ENCODE measurements at regions not wholly inside any gene's neighbourhood (a gene's known extent, or its start where the extent isn't known, plus 50 kb on each side); places are given as distances from the start of the nearest gene placed in this dataset.

DNA sequence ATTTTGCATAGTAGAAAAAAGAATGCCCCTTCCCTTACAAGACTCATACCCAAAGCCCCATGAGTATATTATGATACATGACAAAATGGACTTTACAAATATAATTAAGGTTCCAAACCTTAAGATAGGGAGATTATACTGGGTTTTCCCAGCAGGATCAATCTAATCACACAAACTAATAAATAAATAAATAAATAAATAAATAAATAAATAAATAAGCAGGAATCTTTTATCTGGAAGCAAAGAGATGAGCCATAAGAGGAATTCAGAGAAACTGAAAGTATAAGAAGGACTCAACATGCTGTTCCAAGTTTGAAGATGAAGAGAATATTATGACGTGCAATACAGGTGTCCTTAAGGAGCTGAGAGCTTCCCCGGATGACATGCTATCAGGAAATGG lies 1174.5 kb downstream of the DTWD2 start:
- FAIRE-seq (no peak), DNase-seq (ENCODE audit: low read depth, low spot score) (no peak)
- Histone ChIP-seq H3K79me2 (ENCODE audit: control insufficient read depth, insufficient read depth, low read length) (no peaks in the 10 kb centered on the region), H3K4me2 (ENCODE audit: insufficient read depth, low read length) (no peak overlapping the region), H3K9me3 (replicated peaks; ENCODE audit: control insufficient read depth, insufficient read depth, low read length) (peaks cover 3% of the 10 kb centered on the region), H2AFZ (ENCODE audit: low read depth, low read length) (no peak overlapping the region), H3K4me1 (ENCODE audit: control insufficient read depth, extremely low read depth, insufficient read depth, low read length) (no peaks in the 10 kb centered on the region), H3K27ac (ENCODE audit: insufficient read depth, low read depth, low read length) (no peak overlapping the region), H3K27me3 (ENCODE audit: control insufficient read depth in 2 of 2, insufficient read depth in 2 of 2, low read length in 2 of 2) (no peaks in the 10 kb centered on the region), H3K9me1 (replicated peaks; ENCODE audit: control insufficient read depth, extremely low read depth, insufficient read depth, low read length) (no peaks in the 10 kb centered on the region), H3K36me3 (ENCODE audit: control insufficient read depth in 2 of 2, extremely low read depth in 1 of 2, insufficient read depth in 2 of 2, low read length in 2 of 2) (no peaks in the 10 kb centered on the region), H3K4me3 (replicated peaks in 1 of 3; ENCODE audit: insufficient read depth in 1 of 3, low read depth in 1 of 3, low read length in 3 of 3) (no peak overlapping the region), H4K20me1 (replicated peaks; ENCODE audit: control insufficient read depth, extremely low read depth, insufficient read depth, low read length) (no peaks in the 10 kb centered on the region), H3K9ac (replicated peaks; ENCODE audit: extremely low read depth, insufficient read depth, low read length) (no peak overlapping the region)
- BruUV-seq (replicated peaks): no TSS peak
- POLR2A ChIA-PET: no interaction called here
- intact Hi-C loops (cut with micrococcal nuclease) (no loop called here), dilution Hi-C loops (cut with MboI; ENCODE audit: extremely low pct_ligation_motif_present, low sequenced_read_pairs) (no loop called here)
- TF ChIP-seq, protein P1, sequence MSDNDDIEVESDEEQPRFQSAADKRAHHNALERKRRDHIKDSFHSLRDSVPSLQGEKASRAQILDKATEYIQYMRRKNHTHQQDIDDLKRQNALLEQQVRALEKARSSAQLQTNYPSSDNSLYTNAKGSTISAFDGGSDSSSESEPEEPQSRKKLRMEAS (IDR thresholded peaks at IDR 0.05; ENCODE audit: insufficient read depth, insufficient read length): no peak
- TF ChIP-seq MYC (IDR thresholded peaks at IDR 0.05; ENCODE audit: low read depth, low read length): no peak
- no peak for TF ChIP-seq GATA2 (IDR thresholded peaks at IDR 0.05; ENCODE audit: insufficient read depth, insufficient read length, low read depth, low read length)
- TF ChIP-seq POLR2AphosphoS5 (IDR thresholded peaks at IDR 0.05; ENCODE audit: insufficient read depth, low read depth, low read length): no peak
- TF ChIP-seq FOS (IDR thresholded peaks at IDR 0.05; ENCODE audit: borderline replicate concordance, insufficient read depth, low read length): no peak
- TF ChIP-seq POLR2A (IDR thresholded peaks at IDR 0.05; ENCODE audit: low read depth, low read length): no peak
- no peak for TF ChIP-seq JUN (IDR thresholded peaks at IDR 0.05; ENCODE audit: borderline replicate concordance, insufficient read depth, insufficient read length, low read depth)
- no peak for TF ChIP-seq EZH2 (IDR thresholded peaks at IDR 0.05; ENCODE audit: borderline replicate concordance, low read depth, low read length, severe bottlenecking)
- TF ChIP-seq, protein P2, sequence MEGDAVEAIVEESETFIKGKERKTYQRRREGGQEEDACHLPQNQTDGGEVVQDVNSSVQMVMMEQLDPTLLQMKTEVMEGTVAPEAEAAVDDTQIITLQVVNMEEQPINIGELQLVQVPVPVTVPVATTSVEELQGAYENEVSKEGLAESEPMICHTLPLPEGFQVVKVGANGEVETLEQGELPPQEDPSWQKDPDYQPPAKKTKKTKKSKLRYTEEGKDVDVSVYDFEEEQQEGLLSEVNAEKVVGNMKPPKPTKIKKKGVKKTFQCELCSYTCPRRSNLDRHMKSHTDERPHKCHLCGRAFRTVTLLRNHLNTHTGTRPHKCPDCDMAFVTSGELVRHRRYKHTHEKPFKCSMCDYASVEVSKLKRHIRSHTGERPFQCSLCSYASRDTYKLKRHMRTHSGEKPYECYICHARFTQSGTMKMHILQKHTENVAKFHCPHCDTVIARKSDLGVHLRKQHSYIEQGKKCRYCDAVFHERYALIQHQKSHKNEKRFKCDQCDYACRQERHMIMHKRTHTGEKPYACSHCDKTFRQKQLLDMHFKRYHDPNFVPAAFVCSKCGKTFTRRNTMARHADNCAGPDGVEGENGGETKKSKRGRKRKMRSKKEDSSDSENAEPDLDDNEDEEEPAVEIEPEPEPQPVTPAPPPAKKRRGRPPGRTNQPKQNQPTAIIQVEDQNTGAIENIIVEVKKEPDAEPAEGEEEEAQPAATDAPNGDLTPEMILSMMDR (IDR thresholded peaks at IDR 0.05; ENCODE audit: extremely low read depth in 1 of 2, insufficient read depth in 1 of 2, low read depth in 1 of 2, low read length in 2 of 2): no peak
- CTCF ChIA-PET: no interaction called here
